WI38 (cell line): ENCODE measurements at regions not wholly inside any gene's neighbourhood (a gene's known extent, or its start where the extent isn't known, plus 50 kb on each side); places are given as distances from the start of the nearest gene placed in this dataset.

Experiments used
- H3K4me3 ChIP-seq: 2 replicates; pipeline ENCODE4 v1.5.1; 2011; ENCODE audit warnings: low read depth, mild to moderate bottlenecking, control low read depth, low read length
- CTCF ChIP-seq: IDR thresholded peaks from 2 replicates; pipeline ENCODE4 v1.5.1; 2012; ENCODE audit warnings: low read depth, mild to moderate bottlenecking, control low read depth, low read length

GRCh38 chr20:7196481-7196880 is 429.0 kb downstream of the BMP2 start:
- no peak for TF ChIP-seq CTCF

GRCh38 chr20:7199861-7200260 is 432.4 kb downstream of the BMP2 start:
- no peak for TF ChIP-seq CTCF
- no peak overlapping the region for H3K4me3 ChIP-seq

More at GRCh38 chr20:7196481-7196880, 429.0 kb downstream of the BMP2 start:
- no peak overlapping the region for H3K4me3 ChIP-seq

- no peak for TF ChIP-seq CTCF
Measured at GRCh38 chr20:7207186-7207798, 439.8 kb downstream of the BMP2 start.

GRCh38 chr20:7210910-7211309 is 443.4 kb downstream of the BMP2 start:
- no peak for TF ChIP-seq CTCF

More at GRCh38 chr20:7207186-7207798, 439.8 kb downstream of the BMP2 start:
- H3K4me3 ChIP-seq: no peak overlapping the region

GRCh38 chr20:7214081-7214740 is 446.7 kb downstream of the BMP2 start:
- H3K4me3 ChIP-seq: no peak overlapping the region

More at GRCh38 chr20:7210910-7211309, 443.4 kb downstream of the BMP2 start:
- no peak overlapping the region for H3K4me3 ChIP-seq

GRCh38 chr20:7217606-7218005 is 450.1 kb downstream of the BMP2 start:
- H3K4me3 ChIP-seq: no peak overlapping the region

More at GRCh38 chr20:7214081-7214740, 446.7 kb downstream of the BMP2 start:
- no peak for TF ChIP-seq CTCF

More at GRCh38 chr20:7217606-7218005, 450.1 kb downstream of the BMP2 start:
- TF ChIP-seq CTCF: no peak
